Neural progenitor cell (in vitro differentiated cells): ENCODE measurements at regions not wholly inside any gene's neighbourhood (a gene's known extent, or its start where the extent isn't known, plus 50 kb on each side); places are given as distances from the start of the nearest gene placed in this dataset.
"Not testable (repeated sequence)": the region's sequence is repeated elsewhere in the genome, so short reads cannot be mapped to it uniquely, and the experiment has no call there.

Experiments
- CTCF ChIP-seq: fragments of 200-600 bp; sonication (generic); IDR thresholded peaks from 2 replicates; pipeline ENCODE4 v1.5.1; 2017; ENCODE audit warnings: antibody characterized with exemption, mild to moderate bottlenecking
- EZH2 ChIP-seq: fragments of 200-600 bp; sonication (generic); IDR thresholded peaks from 2 replicates; pipeline ENCODE4 v1.6.1; 2017; ENCODE audit warnings: antibody characterized with exemption, mild to moderate bottlenecking, moderate library complexity

GRCh38 chr20:30912661-30913026, 344.8 kb upstream of the DEFB115 start:
- not testable (repeated sequence) for TF ChIP-seq CTCF, EZH2
